ENCODE measurements at regions not wholly inside any gene's neighbourhood (a gene's known extent, or its start where the extent isn't known, plus 50 kb on each side); places are given as distances from the start of the nearest gene placed in this dataset.

DNA sequence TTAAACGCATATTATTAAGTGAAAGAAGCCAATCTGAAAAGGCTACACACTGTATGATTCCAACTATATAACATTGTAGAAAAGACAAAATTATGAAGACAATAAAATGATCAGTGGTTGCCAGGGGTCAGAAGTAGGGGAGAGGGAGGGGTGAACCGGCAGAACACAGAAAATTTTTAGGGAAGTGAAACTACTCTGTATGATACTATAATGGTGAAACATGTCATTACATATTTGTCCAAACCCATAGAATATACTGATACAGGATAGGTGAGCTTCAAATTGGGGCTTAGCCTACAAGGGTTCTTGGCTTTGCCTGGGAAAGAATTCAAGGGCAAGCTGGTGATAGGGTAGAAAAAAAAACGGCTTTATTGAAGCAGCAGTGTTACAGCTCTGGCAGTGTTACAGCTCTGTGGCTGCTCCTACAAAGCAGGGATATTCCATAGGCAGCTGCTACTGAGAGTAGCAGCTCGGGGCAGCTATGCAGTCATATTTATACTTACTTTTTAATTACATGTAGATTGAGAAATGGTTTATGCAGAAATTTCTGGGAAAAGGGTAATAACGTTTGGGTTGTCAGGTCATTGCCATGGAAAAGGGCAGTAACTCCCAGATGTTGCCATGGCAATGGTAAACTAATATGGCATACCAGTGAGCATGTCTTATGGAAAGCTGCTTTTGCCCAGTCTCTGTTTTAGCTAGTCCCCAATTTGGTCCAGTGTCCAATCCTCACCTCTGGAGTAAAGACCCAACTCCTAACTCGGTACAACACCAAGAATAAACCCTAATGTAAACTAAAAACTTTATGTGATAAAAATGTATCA is 125.1 kb upstream of the SLC25A36 start:
- DNase-seq: peak in 1 of 2 donors; percentile 30

DNA sequence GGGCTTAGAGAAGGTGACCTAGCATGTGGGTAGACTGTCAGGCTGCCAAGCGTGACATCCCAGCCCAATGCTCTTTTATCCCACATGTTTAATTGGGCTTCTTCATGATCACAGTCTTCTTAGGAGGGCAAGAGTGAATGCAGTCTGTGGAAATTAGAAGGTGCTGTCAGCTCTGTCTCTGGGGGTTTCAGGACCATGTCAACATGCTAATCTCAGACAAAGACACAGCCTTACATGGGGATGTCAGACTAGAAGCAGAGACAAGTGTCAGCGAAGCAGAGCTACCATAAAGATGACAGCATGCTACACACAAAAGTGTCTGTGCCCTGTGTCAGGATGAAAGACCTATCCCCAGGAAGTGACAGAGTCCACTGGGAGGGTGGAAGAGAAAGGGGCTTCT is 120.1 kb upstream of the SLC25A36 start:
- no peak for DNase-seq

DNA sequence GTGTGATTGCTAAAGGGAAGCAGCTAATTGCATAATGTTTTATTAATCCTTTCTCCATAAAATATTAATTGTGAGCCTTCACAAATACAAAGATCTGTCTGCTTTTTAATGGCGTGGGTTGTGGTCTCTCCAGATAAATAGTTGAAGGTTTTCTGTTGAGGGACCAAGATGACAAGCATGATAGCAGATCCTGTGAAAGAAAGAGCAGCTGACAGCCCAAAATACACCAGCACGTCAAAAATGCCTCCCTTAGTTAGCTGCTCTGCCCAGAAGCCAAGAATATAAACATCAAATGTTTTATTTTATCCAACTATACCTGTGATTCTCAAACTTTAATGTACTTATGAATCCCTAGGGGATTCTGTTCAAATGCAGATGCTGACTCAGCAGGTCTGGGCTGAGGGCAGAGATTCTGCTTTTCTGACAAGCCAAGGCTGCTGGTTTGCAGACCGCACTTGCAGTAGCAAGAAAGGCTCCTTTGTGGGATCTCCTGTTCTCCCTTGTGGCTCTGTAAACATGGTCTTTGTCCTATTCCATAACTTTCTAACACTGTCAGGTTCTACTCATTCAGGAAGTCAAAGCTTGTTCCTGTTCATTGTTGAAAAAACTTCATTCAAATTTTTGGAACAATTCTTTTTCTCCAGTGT is 119.1 kb upstream of the SLC25A36 start:
- no peak for DNase-seq

DNA sequence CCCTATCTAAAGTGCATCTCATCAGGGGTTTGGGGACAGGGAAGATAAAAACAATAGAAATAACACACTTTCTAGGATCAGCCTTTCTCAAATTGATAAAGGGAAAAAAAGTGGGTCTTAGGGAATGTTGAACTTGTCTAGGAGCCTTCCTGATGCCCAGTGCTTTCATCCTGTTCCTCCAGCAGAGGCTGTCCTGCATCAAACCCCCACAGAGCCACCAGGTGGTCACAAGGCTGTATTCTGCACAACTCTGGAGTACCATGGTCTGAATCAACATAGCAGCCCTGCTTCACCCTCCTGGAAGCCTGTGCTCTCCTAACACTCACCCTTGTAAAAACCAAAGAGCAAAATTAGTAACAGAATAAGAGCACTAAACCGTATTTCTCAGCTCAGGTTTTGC is 118.5 kb upstream of the SLC25A36 start:
- DNase-seq: no peak

DNA sequence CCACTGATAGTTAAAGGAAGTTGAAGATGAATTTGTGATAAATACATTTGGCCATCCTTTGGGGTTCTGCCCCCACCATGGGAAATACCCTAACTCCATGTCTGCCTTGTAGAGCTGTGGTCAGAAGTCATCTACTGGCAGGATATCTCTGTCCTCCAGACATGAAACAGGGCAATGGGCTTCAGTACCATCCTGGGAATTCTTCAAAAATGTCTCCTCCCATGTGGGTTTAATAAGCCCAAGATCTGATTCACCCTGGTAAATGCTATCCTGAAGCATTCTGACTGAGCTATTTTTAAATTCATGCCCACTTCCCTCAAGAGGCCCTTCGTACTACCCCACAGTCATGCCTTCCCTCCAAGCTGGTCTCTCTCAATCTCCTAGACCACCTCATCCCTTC is 113.7 kb upstream of the SLC25A36 start:
- DNase-seq: no peak

DNA sequence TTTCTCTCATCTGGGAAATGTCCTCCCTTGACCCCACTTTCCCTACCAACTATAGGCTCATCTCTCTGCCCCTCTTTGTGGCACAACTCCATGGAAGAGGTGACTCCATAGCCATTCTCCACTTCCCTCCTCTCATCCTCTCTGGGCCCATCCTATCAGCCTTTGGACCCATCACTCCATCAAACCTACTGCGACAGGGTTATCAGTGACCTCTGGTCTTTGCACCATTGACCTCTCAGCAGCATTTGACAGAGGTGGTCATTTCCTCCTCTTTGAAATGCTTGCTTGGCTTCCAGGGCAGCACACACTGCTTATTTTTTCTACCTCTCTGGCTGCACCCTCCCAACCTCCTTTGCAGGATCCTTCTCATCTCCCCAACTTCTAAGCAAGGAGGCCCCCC is 113.1 kb upstream of the SLC25A36 start:
- no peak for DNase-seq

DNA sequence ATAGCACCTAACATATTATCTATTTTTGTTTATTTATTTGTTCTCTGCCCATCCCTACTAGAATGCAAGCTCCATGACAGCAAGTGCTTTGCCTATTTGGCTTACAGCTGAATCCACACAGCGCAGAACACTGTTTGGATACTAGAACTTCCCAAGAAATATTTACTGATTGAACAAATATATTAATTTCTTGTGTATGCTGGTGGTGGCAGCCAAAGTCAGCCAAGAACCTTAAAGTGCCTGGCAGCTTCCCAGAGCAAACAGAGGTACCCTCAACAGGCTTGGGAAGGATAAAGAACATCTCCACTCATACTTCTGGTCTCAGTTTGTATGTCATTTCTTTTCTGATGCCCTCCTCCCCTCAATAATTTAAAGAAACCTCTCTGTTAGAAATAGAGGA is 111.8 kb upstream of the SLC25A36 start:
- DNase-seq: no peak

DNA sequence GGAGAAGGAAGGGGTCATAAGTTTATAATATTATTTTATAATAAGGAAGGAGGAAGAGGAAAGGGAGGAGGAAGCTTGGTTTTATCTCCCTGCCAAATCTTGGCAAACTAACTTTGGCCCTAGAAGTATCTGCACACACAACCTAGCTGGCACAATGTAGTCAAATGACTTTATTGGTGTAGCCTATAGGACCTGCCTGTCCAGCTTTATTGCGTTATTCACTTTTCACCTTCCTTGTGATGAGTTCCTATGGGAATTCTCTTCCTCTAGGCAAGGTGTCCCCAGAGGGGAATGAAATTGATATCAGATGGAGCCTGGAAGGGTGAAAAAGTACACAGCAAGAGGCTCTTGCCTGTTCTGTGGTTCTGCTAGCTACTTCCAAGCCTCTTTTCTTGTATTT is 111.2 kb upstream of the SLC25A36 start:
- no peak for DNase-seq

DNA sequence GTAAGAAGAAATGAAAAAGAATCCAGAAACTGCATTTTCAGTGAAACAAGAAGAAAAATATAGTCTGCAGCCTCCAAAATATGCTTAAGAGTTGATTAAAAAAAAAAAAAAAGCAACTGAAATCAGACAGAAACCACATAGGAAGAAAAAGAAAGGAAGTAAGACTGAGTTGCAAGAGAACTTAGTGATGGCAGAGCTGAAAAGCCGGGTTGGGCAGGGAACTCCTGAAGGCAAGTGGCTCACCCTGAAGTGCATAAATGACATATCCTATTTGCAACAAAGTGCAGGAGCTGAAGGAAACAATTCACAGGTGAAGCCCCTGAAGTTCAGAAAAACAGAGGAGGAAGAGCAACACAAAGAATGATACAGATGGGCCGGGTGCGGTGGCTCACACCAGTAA is 108.8 kb upstream of the SLC25A36 start:
- peak; percentile 26 to 44 for DNase-seq

DNA sequence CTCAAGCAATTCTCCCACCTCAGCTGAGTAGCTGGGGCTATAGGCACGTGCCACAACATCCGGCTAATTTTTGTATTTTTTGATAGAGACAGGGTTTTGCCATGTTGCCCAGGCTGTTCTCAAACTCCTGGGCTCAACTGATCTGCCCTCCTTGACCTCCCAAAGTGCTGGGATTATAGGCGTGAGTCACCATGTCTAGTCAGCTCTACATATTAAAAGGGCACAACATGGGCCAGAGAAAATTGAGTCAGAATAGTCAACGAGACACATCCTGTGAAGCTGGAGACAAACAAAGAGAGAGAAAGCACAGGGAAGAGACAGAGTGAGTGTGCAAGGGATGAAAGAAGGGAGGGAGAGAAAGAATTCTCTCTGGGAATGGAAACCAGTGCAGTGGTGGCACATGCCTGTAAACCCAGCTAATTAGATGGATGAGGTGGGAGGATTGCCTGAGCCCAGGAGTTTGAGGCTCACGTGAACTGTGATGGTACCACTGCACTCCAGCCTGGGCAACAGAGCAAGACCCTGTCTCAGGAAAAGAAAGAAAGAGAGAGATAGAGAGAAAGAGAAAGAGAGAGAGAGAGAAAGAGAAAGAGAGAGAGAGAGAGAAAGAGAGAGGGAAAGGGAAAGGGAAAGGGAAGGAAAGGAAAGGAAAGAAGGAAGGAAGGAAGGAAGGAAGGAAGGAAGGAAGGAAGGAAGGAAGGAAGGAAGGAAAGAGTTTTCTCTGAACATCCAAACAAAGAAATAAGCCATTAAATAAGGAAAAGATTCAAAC is 107.2 kb upstream of the SLC25A36 start:
- no peak for DNase-seq

DNA sequence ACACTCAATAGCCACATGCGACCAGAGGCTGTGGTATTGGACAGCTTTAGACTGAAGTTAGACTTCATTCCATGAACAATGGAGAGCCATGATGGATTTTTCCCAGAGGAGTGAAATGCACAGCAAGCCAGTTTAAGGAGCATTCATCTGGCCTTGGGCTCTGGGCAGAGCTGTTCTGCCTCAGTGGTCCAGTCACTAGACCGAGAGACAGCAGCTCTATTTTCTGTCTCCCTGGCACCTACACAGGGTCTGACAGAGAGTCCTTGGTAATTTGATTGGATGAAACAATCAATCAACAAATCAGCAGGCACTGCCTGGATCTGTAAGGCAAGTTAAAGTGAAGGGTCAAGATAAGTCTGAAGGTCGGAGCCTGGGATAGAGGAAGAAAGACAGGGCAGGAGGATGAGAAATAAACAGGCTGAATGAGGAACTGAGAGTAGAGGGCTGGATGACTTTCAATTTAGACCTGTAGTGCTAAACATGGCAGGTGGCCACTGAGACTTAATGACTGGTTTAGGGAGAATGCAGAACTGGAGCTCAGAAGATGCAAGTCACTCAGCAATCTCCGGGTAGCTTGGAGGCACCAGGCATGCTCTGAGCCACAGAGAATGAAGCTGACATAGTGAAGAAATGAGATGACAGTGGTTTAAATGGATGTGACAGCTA is 98.5 kb upstream of the SLC25A36 start:
- DNase-seq: peak in 1 of 2 donors; percentile 49

DNA sequence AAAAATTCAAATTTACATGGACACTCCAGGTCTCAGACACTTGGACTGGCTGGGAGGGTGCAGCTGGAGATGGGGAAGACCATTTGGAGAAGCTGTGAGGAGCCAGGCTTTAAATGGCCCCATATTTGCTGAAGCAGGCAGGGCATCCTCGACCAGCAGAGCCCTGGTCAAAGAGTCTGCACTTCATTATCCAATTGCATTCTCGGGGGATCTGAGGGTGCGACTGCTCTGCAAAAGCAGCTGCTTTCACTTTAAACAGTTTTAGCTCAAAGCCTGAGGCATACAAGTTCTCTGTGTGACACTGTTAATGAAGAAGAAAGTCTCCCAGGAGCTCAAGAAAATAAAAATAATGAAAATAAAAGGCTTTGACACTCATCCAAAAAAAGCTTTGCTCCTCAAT is 98.0 kb upstream of the SLC25A36 start:
- no peak for DNase-seq

DNA sequence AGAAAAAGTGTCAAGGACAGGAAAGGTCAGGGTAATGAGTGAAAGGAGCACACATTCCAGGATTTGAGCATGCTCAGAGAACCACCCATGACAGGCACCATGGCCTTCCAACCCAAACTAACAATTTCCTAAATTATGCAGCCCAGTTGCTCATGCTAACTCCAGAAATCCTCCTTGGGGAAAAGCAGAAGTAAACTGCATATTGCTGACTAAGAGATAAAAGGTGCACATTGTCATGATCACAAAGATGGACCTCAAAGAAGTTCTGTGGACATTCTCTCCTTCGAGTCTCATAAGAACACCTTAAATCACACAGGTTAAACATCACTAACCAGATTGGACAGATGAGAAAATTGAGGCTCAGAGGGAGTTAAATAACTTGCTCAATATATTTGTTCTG is 97.6 kb upstream of the SLC25A36 start:
- no peak for DNase-seq

DNA sequence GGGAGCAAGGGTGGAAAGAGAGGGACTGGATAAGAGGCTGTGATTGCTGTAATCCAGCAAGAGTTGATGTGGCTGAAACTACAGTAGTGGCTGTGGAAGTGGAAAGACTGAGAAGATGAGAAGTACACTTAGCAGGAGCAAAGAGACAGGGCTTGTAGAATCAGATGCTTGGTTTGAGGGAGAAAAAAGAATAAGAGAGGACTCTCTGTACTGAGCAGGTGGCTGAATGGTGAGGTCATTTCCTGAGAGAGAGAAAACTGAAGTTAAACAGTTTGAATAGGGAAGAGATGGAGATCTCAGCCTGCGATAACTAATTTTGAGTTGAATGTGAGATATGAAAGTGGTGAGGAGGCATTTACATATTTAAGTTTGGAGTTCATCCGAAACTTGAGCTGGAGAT is 95.8 kb upstream of the SLC25A36 start:
- no peak for DNase-seq

DNA sequence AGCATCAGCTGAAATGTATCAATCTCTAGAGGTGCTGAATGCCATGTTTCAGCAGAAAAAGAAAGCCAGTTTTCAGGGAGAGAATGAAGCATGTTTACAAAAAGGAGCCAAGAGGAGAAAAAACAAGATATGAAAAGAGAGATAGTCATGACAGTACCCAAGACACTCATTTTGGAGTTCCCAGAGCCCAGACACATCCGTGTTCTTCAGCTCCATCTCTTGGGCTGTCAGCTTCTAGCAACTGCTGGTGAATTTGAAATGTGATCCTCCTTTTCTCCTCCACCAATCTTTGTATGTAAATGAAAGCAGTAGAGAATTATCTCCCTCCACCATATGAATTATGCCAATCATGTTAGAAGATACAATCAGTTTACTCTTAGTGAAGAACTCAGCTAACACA is 93.0 kb upstream of the SLC25A36 start:
- DNase-seq: no peak

DNA sequence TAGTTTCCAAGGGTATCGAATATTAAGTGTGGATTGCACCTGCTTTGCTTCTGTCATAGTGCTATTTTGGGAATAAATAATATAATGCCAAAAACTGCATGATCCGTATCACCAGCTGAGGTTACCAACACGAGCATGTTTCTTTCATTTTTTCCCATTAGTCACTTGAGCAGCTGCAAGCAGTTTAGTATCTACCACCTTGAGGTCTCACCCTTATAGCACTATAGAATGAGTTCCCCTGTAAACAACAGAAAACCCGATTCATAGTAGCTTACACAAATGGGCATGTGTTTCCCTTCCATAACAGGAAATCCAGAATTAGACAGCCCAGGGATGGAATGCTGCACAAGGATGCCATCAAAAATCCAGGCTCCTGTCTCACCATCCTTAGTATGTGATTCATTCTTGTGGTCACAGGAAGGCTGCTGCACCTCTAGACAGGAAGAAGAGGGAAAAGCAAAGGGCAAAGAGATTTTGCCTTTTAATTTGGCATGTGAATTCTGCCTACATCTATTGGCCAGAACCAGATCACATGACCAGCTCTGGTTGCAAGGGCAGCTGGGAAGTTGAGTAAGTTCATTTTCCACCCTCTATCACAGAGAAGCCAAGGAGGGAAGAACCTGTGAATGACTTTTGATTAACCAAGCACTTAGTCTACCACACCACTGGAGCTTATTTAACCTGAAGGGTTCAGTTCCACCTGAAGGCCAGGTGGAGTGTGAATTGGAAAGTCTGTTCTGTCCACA is 91.3 kb upstream of the SLC25A36 start:
- no peak for DNase-seq

DNA sequence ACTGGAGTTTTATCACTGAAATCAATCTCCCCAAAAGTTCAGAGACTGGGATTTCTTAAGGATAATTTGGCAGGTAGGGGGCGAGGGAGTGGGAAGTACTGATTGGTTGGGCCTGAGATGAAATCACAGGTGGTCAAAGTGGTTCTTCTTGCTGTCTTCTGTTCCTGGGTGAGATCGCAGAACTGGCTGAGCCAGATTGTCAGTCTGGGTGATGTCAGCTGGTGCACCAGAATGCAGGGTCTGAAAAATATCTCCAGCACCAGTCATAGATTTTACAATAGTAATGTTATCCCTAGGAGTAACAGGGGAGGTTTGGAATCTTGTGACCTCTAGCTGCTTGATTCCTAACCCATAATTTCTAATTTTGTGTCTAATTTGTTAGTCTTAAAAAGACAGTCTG is 86.7 kb upstream of the SLC25A36 start:
- DNase-seq: no peak

DNA sequence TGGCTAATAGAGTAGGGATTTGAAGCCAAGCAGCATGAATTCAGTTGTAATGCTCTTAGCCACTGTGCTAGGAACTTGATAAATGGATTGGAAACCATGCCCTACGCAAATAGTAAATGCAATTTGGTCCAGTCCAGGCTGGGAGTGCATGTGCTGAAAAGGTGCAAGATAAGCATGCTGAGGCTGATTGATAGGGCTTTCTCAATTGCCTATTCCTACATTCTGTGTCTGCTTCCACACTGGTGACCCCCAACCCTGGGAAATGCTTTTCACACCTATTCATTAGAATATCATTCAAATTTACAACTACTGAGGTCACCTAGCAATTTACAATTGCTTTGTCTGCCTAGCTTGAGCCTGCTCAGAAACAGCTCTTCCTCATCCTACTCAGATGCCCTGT is 84.7 kb upstream of the SLC25A36 start:
- DNase-seq: no peak

DNA sequence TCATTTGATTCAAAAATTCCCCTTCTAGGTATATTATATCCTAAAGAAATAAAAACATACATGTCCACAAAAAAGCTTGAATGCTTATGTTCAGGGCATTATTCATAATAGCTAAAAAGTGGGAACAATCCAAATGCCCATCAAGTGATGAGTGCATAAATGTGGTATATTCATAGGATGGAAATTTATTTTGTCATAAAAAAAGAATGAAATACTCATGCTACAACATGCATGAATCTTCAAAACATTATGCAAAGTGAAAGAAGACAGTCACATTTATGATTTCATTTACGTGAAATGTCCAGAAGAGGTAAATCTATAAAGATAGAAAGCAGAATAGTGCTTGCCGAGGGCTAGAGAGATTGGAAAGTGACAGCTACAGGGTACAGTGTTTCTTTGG is 83.6 kb upstream of the SLC25A36 start:
- DNase-seq: no peak

DNA sequence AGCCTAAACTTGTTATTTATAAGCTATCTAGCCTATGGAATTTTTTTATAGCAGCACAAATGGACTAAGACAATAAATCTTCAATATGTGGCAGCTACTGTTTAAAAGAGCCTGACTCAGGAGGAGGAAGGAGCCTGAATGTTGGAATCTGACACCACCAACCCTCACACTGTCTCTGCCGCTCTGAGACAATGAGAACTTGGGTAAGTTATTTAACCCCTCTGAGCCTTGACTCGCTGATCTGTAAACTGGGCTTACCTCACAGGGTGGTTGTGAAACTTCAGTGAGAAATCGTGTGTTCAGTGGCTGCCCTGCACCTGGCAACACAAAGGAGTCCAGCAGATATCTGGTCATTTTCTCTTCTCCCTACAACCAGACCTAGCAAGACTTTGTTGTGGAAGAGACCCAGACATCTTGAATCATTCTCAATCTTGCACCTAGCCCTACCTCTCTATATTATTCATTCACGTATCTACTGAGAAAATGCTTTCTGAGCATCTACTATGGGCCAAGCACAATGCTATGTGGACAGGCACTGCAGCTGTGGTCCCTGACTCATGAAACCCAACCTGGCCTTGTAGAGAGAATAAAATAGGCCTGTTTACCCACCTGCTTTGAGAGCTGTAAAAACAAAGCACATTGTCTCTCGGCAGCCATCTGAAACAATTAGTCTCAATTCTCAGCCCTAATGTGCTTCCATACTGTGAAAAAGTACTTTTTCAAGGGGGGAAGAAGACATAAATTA is 81.9 kb upstream of the SLC25A36 start:
- no peak for DNase-seq

DNA sequence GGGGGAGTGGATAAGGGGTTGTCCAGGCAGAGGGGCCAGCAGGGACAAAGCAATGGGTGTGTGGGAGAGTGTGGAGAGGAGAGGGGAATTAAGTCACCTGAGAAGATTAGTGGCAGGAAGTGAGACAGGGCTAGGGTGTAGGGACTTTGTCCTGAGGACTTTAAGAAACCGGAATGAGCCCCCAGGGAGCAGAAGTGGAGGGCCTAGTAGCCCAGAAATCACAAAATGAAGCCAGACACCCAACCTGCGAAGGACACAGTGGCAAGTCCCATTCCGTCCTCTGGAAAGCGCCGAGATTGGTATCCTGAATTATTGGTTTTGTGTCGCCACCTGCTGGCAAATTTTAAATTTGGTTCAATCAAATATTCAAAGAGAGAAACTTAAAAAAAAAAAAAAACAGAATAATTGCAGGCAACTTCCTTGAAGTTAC is 78.0 kb upstream of the SLC25A36 start:
- DNase-seq: peak; percentile 54 to 80

DNA sequence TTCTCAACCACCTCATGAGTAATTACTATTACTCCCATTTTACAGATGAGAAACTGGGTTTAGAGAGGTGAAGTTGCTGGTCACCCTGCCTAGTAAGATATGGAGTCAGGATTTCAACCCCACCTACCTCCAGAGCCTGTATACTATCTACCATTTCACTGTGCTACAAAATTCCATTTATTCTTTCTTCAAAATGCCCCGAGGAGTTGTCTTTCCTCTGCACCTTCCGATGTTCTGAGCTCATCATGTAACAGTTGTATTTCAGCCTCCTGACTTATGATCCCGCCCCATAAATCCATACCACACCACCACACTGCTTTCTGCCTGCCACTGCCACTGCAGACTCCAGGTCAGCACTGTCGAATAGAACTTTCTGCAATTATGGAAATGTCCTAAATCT is 71.3 kb upstream of the SLC25A36 start:
- no peak for DNase-seq

Data from inflammatory macrophage (primary cell).